ENCODE measurements at regions not wholly inside any gene's neighbourhood (a gene's known extent, or its start where the extent isn't known, plus 50 kb on each side); places are given as distances from the start of the nearest gene placed in this dataset.

DNA sequence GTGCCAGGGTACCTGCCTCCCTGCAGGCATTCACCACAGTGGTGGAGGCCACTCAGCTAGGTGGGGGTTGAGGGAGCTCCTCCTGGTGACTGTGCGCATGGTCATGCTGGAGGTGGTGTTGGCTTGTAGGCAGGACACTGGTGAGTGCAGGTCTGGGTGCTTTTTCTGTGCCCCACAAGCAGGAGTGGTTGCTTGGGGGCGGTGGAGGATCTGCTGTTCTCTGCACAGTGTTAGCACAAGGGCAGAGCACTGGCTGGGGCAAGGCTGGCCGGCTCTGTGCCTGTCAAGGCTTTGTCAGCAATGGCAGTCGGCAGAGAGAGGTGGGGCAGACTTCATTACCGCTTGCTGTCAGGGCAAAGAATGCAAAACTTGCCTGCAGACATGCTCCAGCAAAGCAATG is 632.1 kb upstream of the ID4 start:
- FAIRE-seq = no peak
- no peak overlapping the region for H2AFZ ChIP-seq (ENCODE audit: control insufficient read depth, low read depth, low read length)
- no peak overlapping the region for H3K4me2 ChIP-seq (ENCODE audit: control insufficient read depth, insufficient read depth)
- H3K4me1 ChIP-seq (ENCODE audit: control insufficient read depth, insufficient read depth, low read length) = no peaks in the 10 kb centered on the region
- no peaks in the 10 kb centered on the region for H3K27me3 ChIP-seq (replicated peaks in 1 of 2; ENCODE audit: control insufficient read depth in 2 of 2, insufficient read depth in 2 of 2, low read length in 1 of 2)
- no peak for ATAC-seq
- no TSS peak for BruUV-seq (replicated peaks)
- H3K4me3 ChIP-seq = no peak overlapping the region
- ChIA-PET CTCF (no interaction called here), POLR2A (no interaction called here), RAD21 (ENCODE audit: unreplicated experiment) (no interaction called here), SMC1A (ENCODE audit: uncharacterized antibody, unreplicated experiment) (no interaction called here)
- in situ Hi-C loops (cut with MboI) (no loop called here), intact Hi-C loops (cut with micrococcal nuclease; ENCODE audit: unreplicated experiment) (no loop called here)
- no peak overlapping the region for H3K27ac ChIP-seq (ENCODE audit: control insufficient read depth, insufficient read depth)
- H4K20me1 ChIP-seq (ENCODE audit: control insufficient read depth, insufficient read depth) = no peaks in the 10 kb centered on the region
- H3K36me3 ChIP-seq (ENCODE audit: control insufficient read depth in 2 of 2, insufficient read depth in 2 of 2, low read length in 1 of 2) = no peaks in the 10 kb centered on the region
- TF ChIP-seq TAF1 (IDR thresholded peaks at IDR 0.05; ENCODE audit: borderline replicate concordance, low read depth, low read length) (no peak), ZBTB40 (IDR thresholded peaks at IDR 0.05; ENCODE audit: borderline replicate concordance) (no peak), POU2F2 (IDR thresholded peaks at IDR 0.05; ENCODE audit: borderline replicate concordance, low read depth, low read length) (no peak)
- TF ChIP-seq, protein P1, sequence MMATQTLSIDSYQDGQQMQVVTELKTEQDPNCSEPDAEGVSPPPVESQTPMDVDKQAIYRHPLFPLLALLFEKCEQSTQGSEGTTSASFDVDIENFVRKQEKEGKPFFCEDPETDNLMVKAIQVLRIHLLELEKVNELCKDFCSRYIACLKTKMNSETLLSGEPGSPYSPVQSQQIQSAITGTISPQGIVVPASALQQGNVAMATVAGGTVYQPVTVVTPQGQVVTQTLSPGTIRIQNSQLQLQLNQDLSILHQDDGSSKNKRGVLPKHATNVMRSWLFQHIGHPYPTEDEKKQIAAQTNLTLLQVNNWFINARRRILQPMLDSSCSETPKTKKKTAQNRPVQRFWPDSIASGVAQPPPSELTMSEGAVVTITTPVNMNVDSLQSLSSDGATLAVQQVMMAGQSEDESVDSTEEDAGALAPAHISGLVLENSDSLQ (IDR thresholded peaks at IDR 0.05) = no peak
- no peak for DNase-seq (ENCODE audit: low read depth, low spot score)
- H3K9ac ChIP-seq (ENCODE audit: control insufficient read depth, insufficient read depth, low read length) = no peak overlapping the region
- H3K79me2 ChIP-seq (ENCODE audit: control insufficient read depth, insufficient read depth, low read length) = no peaks in the 10 kb centered on the region
- no peaks in the 10 kb centered on the region for H3K9me3 ChIP-seq (replicated peaks; ENCODE audit: control insufficient read depth, insufficient read depth, low read length)
- 25% methylated on average over 5 of the region's 5 CpGs for WGBS (ENCODE audit: insufficient coverage, insufficient replicate concordance, low lambda C conversion rate, missing lambda C conversion rate)

All from GM12878 (cell line).